GM23338 (cell line): ENCODE measurements at regions not wholly inside any gene's neighbourhood (a gene's known extent, or its start where the extent isn't known, plus 50 kb on each side); places are given as distances from the start of the nearest gene placed in this dataset.

Source experiments
- ATAC-seq: fragments of 200-7000 bp; cut with Tn5 transposase; 3 replicates; pipeline ENCODE4 v1.9.1; 2020
- DNase-seq: peaks from one replicate; pipeline ENCODE4 v3.0.0-alpha.2; 2015; ENCODE audit warnings: low spot score
- H2AFZ ChIP-seq: fragments of 200-600 bp; sonication (generic); 2 replicates; pipeline ENCODE4 v1.8.0; 2016; ENCODE audit warnings: antibody characterized with exemption, mild to moderate bottlenecking, moderate library complexity
- H3F3A ChIP-seq: fragments of 200-600 bp; sonication (generic); replicated peaks from 2 replicates; pipeline ENCODE4 v1.8.0; 2017; ENCODE audit warnings: antibody characterized with exemption, mixed run types, low read depth
- H3K27ac ChIP-seq: fragments of 200-600 bp; sonication (generic); 2 replicates; pipeline ENCODE4 v1.6.1; 2016; ENCODE audit warnings: low read depth
- H3K27me3 ChIP-seq: fragments of 200-600 bp; sonication (generic); 2 replicates; pipeline ENCODE4 v1.8.0; 2016; ENCODE audit warnings: mild to moderate bottlenecking, mixed run types, moderate library complexity; ENCODE audit not compliant: insufficient read depth
- H3K36me3 ChIP-seq: fragments of 200-600 bp; sonication (generic); 2 replicates; pipeline ENCODE4 v1.8.0; 2016; ENCODE audit warnings: mild to moderate bottlenecking; ENCODE audit not compliant: insufficient read depth
- H3K4me1 ChIP-seq: fragments of 200-600 bp; sonication (generic); 2 replicates; pipeline ENCODE4 v1.8.0; 2016; ENCODE audit warnings: mild to moderate bottlenecking, moderate library complexity; ENCODE audit not compliant: insufficient read depth
- H3K4me2 ChIP-seq: fragments of 200-600 bp; sonication (generic); 2 replicates; pipeline ENCODE4 v1.7.1; 2017; ENCODE audit warnings: mixed run types
- H3K4me3 ChIP-seq: fragments of 200-600 bp; sonication (generic); 2 replicates; pipeline ENCODE4 v1.6.1; 2016; ENCODE audit warnings: mixed run types
- H3K79me2 ChIP-seq: fragments of 200-600 bp; sonication (generic); replicated peaks from 2 replicates; pipeline ENCODE4 v1.8.0; 2017; ENCODE audit warnings: mild to moderate bottlenecking; ENCODE audit not compliant: insufficient read depth
- H3K9me2 ChIP-seq: fragments of 200-600 bp; sonication (generic); 2 replicates; pipeline ENCODE4 v1.8.0; 2017; ENCODE audit not compliant: insufficient read depth
- H4K20me1 ChIP-seq: fragments of 200-600 bp; sonication (generic); replicated peaks from 2 replicates; pipeline ENCODE4 v1.8.0; 2017; ENCODE audit warnings: mild to moderate bottlenecking; ENCODE audit not compliant: insufficient read depth
- H3K27ac Mint-ChIP-seq: 2 replicates; pipeline ENCODE4 v1.8.0; 2020; ENCODE audit warnings: inconsistent platforms, mild to moderate bottlenecking, moderate library complexity, mixed read lengths
- H3K27me3 Mint-ChIP-seq: 3 replicates; pipeline ENCODE4 v1.8.0; 2022; ENCODE audit warnings: low read depth, mild to moderate bottlenecking, moderate library complexity, mixed read lengths, inconsistent platforms; ENCODE audit not compliant: insufficient read depth, poor library complexity
- H3K36me3 Mint-ChIP-seq: 3 replicates; pipeline ENCODE4 v1.8.0; 2021; ENCODE audit warnings: low read depth, mild to moderate bottlenecking, inconsistent platforms, moderate library complexity, mixed read lengths
- H3K4me1 Mint-ChIP-seq: 3 replicates; pipeline ENCODE4 v1.8.0; 2020; ENCODE audit warnings: mild to moderate bottlenecking, inconsistent platforms, mixed read lengths
- H3K4me3 Mint-ChIP-seq: 3 replicates; pipeline ENCODE4 v1.8.0; 2021; ENCODE audit warnings: moderate library complexity, mild to moderate bottlenecking, inconsistent platforms, mixed read lengths
- H3K9me3 Mint-ChIP-seq: 3 replicates; pipeline ENCODE4 v1.8.0; 2020; ENCODE audit warnings: moderate library complexity, mild to moderate bottlenecking, inconsistent platforms, mixed read lengths
- CREB1 ChIP-seq: fragments of 250-450 bp; sonication (Bioruptor Pico); IDR thresholded peaks from 2 replicates; pipeline ENCODE4 v1.5.0; 2020; ENCODE audit warnings: low read depth, mild to moderate bottlenecking, moderate library complexity
- EZH2 ChIP-seq: fragments of 200-600 bp; sonication (generic); IDR thresholded peaks from one replicate; pipeline ENCODE4 v1.8.0; 2017; ENCODE audit warnings: antibody characterized with exemption, mild to moderate bottlenecking, low read depth; ENCODE audit not compliant: unreplicated experiment
- NANOG ChIP-seq: IDR thresholded peaks from 2 replicates; pipeline ENCODE4 v1.6.1; 2016; ENCODE audit warnings: antibody characterized with exemption, borderline replicate concordance
- POLR2AphosphoS5 ChIP-seq: IDR thresholded peaks from 2 replicates; pipeline ENCODE4 v1.6.1; 2016; ENCODE audit warnings: antibody characterized with exemption, low read depth
- STAT1 ChIP-seq: IDR thresholded peaks from one replicate; pipeline ENCODE4 v1.6.1; 2016; ENCODE audit warnings: antibody characterized with exemption; ENCODE audit not compliant: unreplicated experiment
- ZNF114 ChIP-seq: fragments of 250-450 bp; sonication (Bioruptor Pico); IDR thresholded peaks from 2 replicates; pipeline ENCODE4 v1.5.0; 2020; ENCODE audit warnings: mild to moderate bottlenecking, moderate library complexity
- ZNF331 ChIP-seq: fragments of 250-450 bp; sonication (Bioruptor Pico); IDR thresholded peaks from 2 replicates; pipeline ENCODE4 v1.5.0; 2020; ENCODE audit warnings: low read depth, mild to moderate bottlenecking, moderate library complexity
- TF ChIP-seq, protein P1 (sequence below), 2 experiments: fragments of 200-600 bp in 1 of 2; sonication (generic) in 1 of 2; conservative IDR thresholded peaks; 2 replicates each; pipeline versions ENCODE4 v1.5.1 to v1.6.1; 2016 to 2017; ENCODE audit warnings: antibody characterized with exemption in 2 of 2, low read depth in 2 of 2, mild to moderate bottlenecking in 2 of 2, moderate library complexity in 1 of 2
- TF ChIP-seq, protein P2 (sequence below): fragments of 250-450 bp; sonication (Bioruptor Pico); IDR thresholded peaks from 2 replicates; pipeline ENCODE4 v1.5.0; 2020; ENCODE audit warnings: mild to moderate bottlenecking, moderate library complexity
- TF ChIP-seq, protein P3 (sequence below): IDR thresholded peaks from one replicate; pipeline ENCODE4 v1.6.1; 2018; ENCODE audit warnings: antibody characterized with exemption; ENCODE audit not compliant: unreplicated experiment

DNA sequence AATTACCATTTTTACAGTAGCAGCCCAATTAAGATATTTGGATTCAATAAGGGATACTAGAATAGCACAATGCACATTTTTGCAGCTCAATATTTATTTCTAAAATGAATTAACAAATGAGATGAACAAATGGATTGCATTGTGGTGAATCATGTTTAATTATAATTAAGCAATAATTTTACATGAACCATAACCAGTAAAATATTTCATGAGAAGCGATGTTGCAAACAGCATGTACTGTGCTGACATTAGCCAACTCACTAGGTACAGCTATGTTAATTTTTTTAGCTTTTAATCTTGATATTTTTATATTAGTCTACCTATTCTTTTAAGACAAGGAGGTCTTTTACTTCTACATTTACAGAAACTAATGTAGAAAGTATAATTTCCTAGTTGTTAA is 399.1 kb upstream of the AKR1E2 start:
- Histone ChIP-seq H3F3A (no peaks in the 10 kb centered on the region), H3K27me3 (no peaks in the 10 kb centered on the region), H3K9me2 (no peaks in the 10 kb centered on the region), H2AFZ (no peak overlapping the region), H3K4me2 (no peak overlapping the region), H3K27ac (no peak overlapping the region), H3K36me3 (no peaks in the 10 kb centered on the region), H3K79me2 (no peaks in the 10 kb centered on the region), H3K4me3 (no peak overlapping the region), H3K4me1 (no peaks in the 10 kb centered on the region), H4K20me1 (no peaks in the 10 kb centered on the region)
- DNase-seq (no peak), ATAC-seq (no peak)
- Mint-ChIP-seq H3K36me3 (no peaks in the 10 kb centered on the region), H3K27me3 (peaks cover 2% of the 10 kb centered on the region), H3K4me1 (peaks cover 4% of the 10 kb centered on the region; the same call in 2 of the 3 replicates), H3K9me3 (no peaks in the 10 kb centered on the region), H3K27ac (no peak overlapping the region), H3K4me3 (no peak overlapping the region)
- no peak for TF ChIP-seq ZNF331 (CRISPR knock-in tag)
- no peak for TF ChIP-seq EZH2
- no peak for TF ChIP-seq CREB1 (CRISPR knock-in tag)
- TF ChIP-seq NANOG = no peak
- no peak for TF ChIP-seq STAT1
- TF ChIP-seq ZNF114 (CRISPR knock-in tag) = no peak

DNA sequence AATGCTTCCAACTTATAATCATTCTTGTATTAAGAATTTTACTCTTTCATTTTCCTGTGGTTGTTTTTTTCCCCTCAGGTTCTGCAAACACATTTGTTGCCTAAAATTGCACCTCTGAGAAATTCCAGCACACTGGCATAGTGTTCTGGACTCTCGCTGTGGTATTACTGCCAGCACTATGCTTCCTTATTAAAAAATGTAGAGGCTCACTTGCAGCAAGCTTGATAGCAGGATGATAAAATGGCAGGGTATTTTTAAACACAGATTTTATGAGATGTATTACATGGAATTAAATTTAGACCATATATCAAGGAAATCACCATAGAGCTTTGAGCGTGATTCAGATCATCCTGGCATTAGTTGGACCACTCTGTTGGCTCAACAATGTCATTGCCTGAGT is 416.7 kb upstream of the AKR1E2 start:
- no peaks in the 10 kb centered on the region for H3K36me3 ChIP-seq
- Mint-ChIP-seq H3K36me3 (no peaks in the 10 kb centered on the region), H3K4me3 (no peak overlapping the region), H3K27me3 (no peaks in the 10 kb centered on the region), H3K4me1 (peaks cover 2% of the 10 kb centered on the region; the same call in 2 of the 3 replicates), H3K9me3 (no peaks in the 10 kb centered on the region), H3K27ac (no peak overlapping the region)
- no peak overlapping the region for H2AFZ ChIP-seq
- H3F3A ChIP-seq = no peaks in the 10 kb centered on the region
- H3K4me1 ChIP-seq = no peaks in the 10 kb centered on the region
- H3K79me2 ChIP-seq = no peaks in the 10 kb centered on the region
- ATAC-seq (no peak), DNase-seq (no peak)
- no peak overlapping the region for H3K4me2 ChIP-seq
- no peak overlapping the region for H3K27ac ChIP-seq
- no peaks in the 10 kb centered on the region for H3K9me2 ChIP-seq
- H3K4me3 ChIP-seq = no peak overlapping the region
- no peaks in the 10 kb centered on the region for H4K20me1 ChIP-seq
- H3K27me3 ChIP-seq = no peaks in the 10 kb centered on the region
- no peak for TF ChIP-seq ZNF114 (CRISPR knock-in tag)
- TF ChIP-seq, protein P1, sequence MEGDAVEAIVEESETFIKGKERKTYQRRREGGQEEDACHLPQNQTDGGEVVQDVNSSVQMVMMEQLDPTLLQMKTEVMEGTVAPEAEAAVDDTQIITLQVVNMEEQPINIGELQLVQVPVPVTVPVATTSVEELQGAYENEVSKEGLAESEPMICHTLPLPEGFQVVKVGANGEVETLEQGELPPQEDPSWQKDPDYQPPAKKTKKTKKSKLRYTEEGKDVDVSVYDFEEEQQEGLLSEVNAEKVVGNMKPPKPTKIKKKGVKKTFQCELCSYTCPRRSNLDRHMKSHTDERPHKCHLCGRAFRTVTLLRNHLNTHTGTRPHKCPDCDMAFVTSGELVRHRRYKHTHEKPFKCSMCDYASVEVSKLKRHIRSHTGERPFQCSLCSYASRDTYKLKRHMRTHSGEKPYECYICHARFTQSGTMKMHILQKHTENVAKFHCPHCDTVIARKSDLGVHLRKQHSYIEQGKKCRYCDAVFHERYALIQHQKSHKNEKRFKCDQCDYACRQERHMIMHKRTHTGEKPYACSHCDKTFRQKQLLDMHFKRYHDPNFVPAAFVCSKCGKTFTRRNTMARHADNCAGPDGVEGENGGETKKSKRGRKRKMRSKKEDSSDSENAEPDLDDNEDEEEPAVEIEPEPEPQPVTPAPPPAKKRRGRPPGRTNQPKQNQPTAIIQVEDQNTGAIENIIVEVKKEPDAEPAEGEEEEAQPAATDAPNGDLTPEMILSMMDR (conservative IDR thresholded peaks at IDR 0.05; ENCODE audit: low read depth in 2 of 2) = no peak
- no peak for TF ChIP-seq STAT1
- TF ChIP-seq, protein P2, sequence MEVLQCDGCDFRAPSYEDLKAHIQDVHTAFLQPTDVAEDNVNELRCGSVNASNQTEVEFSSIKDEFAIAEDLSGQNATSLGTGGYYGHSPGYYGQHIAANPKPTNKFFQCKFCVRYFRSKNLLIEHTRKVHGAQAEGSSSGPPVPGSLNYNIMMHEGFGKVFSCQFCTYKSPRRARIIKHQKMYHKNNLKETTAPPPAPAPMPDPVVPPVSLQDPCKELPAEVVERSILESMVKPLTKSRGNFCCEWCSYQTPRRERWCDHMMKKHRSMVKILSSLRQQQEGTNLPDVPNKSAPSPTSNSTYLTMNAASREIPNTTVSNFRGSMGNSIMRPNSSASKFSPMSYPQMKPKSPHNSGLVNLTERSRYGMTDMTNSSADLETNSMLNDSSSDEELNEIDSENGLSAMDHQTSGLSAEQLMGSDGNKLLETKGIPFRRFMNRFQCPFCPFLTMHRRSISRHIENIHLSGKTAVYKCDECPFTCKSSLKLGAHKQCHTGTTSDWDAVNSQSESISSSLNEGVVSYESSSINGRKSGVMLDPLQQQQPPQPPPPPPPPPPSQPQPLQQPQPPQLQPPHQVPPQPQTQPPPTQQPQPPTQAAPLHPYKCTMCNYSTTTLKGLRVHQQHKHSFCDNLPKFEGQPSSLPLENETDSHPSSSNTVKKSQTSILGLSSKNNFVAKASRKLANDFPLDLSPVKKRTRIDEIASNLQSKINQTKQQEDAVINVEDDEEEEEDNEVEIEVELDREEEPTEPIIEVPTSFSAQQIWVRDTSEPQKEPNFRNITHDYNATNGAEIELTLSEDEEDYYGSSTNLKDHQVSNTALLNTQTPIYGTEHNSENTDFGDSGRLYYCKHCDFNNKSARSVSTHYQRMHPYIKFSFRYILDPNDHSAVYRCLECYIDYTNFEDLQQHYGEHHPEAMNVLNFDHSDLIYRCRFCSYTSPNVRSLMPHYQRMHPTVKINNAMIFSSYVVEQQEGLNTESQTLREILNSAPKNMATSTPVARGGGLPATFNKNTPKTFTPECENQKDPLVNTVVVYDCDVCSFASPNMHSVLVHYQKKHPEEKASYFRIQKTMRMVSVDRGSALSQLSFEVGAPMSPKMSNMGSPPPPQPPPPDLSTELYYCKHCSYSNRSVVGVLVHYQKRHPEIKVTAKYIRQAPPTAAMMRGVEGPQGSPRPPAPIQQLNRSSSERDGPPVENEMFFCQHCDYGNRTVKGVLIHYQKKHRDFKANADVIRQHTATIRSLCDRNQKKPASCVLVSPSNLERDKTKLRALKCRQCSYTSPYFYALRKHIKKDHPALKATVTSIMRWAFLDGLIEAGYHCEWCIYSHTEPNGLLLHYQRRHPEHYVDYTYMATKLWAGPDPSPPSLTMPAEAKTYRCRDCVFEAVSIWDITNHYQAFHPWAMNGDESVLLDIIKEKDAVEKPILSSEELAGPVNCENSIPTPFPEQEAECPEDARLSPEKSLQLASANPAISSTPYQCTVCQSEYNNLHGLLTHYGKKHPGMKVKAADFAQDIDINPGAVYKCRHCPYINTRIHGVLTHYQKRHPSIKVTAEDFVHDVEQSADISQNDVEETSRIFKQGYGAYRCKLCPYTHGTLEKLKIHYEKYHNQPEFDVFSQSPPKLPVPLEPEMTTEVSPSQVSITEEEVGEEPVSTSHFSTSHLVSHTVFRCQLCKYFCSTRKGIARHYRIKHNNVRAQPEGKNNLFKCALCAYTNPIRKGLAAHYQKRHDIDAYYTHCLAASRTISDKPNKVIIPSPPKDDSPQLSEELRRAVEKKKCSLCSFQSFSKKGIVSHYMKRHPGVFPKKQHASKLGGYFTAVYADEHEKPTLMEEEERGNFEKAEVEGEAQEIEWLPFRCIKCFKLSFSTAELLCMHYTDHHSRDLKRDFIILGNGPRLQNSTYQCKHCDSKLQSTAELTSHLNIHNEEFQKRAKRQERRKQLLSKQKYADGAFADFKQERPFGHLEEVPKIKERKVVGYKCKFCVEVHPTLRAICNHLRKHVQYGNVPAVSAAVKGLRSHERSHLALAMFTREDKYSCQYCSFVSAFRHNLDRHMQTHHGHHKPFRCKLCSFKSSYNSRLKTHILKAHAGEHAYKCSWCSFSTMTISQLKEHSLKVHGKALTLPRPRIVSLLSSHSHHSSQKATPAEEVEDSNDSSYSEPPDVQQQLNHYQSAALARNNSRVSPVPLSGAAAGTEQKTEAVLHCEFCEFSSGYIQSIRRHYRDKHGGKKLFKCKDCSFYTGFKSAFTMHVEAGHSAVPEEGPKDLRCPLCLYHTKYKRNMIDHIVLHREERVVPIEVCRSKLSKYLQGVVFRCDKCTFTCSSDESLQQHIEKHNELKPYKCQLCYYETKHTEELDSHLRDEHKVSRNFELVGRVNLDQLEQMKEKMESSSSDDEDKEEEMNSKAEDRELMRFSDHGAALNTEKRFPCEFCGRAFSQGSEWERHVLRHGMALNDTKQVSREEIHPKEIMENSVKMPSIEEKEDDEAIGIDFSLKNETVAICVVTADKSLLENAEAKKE (CRISPR knock-in tag) = no peak
- no peak for TF ChIP-seq ZNF331 (CRISPR knock-in tag)
- TF ChIP-seq, protein P3, sequence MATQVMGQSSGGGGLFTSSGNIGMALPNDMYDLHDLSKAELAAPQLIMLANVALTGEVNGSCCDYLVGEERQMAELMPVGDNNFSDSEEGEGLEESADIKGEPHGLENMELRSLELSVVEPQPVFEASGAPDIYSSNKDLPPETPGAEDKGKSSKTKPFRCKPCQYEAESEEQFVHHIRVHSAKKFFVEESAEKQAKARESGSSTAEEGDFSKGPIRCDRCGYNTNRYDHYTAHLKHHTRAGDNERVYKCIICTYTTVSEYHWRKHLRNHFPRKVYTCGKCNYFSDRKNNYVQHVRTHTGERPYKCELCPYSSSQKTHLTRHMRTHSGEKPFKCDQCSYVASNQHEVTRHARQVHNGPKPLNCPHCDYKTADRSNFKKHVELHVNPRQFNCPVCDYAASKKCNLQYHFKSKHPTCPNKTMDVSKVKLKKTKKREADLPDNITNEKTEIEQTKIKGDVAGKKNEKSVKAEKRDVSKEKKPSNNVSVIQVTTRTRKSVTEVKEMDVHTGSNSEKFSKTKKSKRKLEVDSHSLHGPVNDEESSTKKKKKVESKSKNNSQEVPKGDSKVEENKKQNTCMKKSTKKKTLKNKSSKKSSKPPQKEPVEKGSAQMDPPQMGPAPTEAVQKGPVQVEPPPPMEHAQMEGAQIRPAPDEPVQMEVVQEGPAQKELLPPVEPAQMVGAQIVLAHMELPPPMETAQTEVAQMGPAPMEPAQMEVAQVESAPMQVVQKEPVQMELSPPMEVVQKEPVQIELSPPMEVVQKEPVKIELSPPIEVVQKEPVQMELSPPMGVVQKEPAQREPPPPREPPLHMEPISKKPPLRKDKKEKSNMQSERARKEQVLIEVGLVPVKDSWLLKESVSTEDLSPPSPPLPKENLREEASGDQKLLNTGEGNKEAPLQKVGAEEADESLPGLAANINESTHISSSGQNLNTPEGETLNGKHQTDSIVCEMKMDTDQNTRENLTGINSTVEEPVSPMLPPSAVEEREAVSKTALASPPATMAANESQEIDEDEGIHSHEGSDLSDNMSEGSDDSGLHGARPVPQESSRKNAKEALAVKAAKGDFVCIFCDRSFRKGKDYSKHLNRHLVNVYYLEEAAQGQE = no peak
- no peak for TF ChIP-seq POLR2AphosphoS5
